GM19328 (cell line): ENCODE measurements at regions not wholly inside any gene's neighbourhood (a gene's known extent, or its start where the extent isn't known, plus 50 kb on each side); places are given as distances from the start of the nearest gene placed in this dataset.

Source experiments
- ATAC-seq: cut with Tn5 transposase; IDR thresholded peaks from one replicate; pipeline ENCODE4 v1.9.1; 2021; ENCODE audit warnings: mild to moderate bottlenecking, moderate library complexity; ENCODE audit not compliant: unreplicated experiment

DNA sequence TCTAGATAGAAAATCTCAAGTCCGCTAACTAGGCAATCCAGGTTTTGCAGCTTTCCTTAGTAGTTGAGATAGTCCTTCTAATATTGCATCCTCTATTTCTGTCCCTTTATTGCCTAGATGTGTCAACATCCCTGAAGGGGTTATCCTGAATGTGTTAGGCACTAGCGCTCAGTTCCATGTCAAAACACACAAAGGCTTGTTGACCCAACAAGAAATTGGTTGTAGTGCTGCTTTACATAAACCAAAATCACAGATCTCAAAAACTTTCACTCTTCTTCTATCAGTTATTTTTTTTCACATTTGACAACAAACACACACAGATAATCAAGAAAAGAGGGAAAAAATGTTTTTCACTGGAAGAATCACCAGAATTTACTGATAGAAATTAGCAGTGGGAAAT, 51.4 kb upstream of the SOX2 start:
- ATAC-seq, result no peak

DNA sequence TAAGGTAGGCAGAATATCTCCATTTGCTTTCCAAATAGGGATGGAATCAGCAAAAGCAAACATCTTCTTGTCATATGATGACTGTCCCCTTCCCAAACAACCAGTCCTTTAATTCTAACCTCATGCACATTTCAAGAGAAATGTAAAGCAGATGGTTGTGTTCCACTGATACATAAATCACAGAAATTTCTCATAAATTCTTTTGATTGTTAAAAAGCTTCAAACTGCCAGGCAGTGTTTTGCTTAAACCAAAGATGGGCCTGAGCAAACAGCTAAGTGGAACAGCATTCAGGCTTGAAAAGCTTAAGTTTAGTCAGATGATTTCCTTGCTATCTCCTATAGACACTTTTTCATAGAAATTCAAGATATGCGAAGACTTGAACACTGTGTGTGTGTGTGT, 74.3 kb upstream of the SOX2 start:
- no peak for ATAC-seq

DNA sequence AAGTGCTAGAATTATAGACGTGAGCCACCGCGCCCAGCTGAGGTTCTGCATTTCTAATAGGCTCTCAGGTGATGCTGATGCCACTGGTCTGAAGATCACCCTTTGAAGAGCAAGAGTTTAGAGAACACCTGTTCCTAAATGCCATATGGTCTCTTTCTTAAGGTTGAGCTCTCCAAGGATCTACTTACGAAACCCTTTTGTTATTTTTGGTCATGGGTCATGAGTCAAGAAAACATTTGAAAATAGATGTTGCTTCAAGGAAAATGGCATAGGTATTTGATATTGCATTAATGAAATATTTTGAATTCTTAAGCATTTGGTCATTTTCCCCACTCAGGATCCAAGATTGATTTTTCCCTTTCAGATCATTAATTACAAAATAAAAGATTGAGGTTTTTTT, 74.7 kb upstream of the SOX2 start:
- ATAC-seq, result no peak

DNA sequence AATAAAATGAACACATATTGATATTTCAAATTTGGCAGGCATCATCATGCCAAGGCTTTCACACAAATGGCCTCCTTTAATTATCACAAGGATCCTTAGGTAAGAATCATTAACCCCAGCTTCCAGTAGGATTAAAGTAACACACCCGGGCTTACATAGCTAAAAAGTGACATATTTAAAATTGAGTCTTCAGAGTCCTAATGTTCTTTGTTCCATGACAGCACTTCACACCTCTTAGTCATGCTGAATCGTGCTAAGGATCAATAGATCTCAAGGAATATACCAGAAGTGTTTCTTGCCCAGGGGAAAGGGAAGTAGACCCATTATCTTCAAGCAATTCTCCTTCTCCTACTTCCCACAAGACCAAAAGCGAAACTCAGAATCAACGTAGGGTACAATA, 76.6 kb upstream of the SOX2 start:
- no peak for ATAC-seq

DNA sequence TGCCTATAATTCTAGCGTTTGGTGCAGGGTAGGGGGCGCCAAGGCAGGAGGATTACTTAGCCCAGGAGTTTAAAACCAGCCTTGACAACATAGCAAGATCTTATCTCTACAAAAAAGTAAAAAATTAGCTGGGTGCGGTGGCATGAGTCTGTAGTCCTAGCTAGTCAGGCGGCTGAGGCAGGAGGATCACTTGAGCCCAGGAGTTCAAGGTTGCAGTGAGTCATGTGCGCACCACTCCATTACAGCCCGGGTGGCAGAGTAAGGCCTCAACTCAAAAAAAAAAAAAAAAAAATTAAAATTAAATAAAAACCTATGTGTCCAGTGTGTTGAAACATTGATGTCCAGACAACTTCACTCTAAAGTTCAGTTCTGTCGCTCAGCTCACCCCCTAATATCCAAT, 78.2 kb upstream of the SOX2 start:
- no peak for ATAC-seq

DNA sequence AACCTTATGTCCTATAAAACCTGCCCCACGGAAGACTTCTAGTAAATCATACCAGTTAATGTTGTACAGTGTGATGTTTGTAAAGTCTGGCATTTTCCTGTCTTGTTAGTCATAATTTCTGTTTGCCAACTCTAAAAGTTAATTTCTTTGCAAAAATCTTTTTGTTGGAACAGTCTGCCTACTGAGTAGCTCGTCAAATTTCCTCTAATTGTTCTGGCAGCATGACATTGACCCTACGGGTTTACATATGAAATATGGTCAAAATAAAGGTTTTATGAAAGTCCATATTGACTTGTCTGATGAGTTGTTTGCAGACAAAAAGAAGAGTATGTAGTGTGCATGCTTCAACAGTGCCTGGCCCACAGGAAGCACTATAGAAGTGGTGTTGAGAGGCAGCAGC, 79.8 kb upstream of the SOX2 start:
- ATAC-seq, result no peak

DNA sequence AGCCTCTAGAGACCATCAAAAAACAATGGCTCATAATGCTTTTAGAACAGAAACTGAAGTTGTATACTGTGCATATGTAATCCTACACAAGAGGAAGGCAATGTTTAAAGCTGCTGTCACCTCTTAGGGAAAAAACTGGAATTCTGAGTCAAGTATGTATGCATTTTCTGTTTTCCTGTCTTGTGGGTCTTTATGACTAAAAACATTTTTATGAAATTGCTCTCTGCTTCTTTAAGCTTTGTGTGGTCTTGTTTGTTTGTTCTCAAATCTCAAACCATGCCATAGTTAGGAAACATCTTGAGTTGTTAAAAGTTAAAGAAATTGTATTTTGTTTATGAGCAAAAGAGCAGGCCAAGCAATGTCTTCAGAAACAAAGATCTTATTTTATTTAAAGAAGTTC, 80.9 kb upstream of the SOX2 start:
- no peak for ATAC-seq

DNA sequence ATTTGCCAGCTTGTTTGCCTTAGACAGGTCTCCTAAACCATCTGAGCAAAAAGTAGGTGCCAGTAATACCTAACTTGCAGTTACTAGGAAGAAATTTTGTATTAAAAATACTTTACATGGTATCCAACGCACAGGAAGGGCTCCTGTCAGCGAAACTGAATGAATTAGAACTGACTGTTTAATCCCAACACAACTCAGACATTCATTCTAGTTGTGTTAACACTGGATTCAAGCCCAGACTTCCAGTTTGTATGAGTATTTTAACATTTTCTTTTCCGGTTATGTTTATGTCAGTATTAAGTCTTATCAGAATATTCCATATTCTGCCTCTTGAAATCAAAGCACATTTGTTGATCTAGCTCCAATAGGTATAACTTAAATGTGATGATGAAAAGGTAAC, 82.0 kb upstream of the SOX2 start:
- ATAC-seq, result no peak

DNA sequence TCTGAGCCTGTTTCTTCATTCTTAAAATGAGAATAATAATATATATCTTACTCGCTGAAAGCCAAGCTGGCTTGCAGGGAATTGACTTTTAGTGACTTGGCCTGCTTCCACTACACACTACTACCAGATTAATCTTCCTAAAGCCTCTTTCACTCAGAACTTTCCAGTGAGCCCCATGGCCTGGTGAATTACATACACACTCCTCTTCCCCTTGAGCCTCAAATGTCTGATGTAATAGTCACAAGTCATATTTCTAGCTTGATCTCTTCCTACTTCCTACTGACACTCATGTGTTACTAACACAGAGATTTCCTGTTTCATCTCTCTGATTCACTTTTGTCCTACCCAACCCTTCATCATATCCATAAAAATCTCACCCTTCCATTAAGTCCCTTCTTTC, 82.7 kb upstream of the SOX2 start:
- no peak for ATAC-seq

DNA sequence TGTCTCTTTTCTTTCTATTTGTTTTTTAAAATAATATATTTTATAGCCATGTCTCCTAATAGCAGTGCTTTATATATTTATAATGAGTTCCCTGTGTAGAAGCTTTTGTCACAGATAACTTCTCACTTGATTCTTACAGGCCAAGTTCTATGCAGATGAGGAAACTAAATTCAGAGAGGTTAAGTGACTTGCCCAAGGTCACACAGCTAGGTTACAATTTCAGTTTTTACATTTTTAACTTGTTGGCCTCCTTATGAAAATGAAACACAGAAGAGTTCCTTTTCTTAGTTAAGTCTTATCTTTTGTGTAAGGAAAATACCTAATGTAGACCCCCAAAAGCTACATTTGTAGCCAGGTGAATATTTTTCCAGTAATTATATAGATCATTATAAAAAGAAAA, 83.3 kb upstream of the SOX2 start:
- ATAC-seq, result no peak

DNA sequence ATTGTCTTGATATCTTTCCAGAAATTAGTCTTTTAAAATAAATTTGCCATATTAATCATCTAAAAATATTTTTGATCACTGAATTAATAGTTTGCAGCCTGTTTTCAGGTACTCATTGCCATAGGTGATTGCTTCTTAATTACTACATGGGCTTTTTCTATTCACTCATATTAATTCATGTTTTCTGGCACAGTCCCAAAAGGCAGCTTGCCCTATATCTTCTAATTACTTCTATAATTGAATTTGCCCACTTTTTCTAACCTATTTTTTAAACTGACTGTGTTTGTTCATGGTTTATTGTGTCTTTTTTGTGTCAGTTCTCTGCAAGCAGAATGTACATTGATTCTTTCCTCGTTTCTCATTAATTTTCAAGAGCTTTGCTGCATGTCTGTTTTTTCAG, 85.7 kb upstream of the SOX2 start:
- ATAC-seq, result no peak

DNA sequence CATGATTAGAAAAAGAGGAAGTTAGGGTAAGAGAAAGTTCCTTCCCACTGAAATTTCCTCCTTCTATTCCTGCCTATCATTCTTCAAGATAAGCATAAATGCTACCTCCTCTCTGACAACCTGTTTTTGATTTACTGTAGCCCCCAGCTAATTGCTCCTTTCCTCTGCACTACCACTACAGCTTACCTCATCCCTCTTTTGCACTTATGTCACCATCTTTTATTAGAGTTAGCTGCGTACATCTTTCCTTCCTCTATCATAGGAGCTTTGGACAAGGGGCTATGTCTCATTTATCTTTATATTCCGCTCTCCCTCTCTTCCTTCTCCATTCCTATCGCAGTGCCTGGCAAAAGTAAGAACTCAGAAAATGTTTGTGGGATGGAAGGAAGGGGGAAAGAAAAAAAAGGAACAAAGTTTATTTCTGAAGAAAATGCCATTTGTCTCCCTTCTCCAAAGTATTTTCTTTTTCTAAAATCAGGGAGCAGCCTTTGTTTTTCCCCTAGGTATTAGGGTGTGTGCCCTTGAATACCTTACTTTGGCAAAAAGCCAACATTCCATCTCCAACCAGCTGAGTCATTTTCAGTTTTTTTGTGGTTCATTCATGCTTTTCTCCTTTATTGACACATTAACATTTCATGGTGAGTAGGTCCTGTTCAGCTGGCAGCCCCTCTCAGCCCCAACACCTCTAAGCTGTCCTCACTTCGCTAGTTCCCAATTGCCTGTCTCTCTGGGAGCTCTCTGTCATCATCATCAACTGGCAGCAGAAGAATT, 87.6 kb upstream of the SOX2 start:
- no peak for ATAC-seq

DNA sequence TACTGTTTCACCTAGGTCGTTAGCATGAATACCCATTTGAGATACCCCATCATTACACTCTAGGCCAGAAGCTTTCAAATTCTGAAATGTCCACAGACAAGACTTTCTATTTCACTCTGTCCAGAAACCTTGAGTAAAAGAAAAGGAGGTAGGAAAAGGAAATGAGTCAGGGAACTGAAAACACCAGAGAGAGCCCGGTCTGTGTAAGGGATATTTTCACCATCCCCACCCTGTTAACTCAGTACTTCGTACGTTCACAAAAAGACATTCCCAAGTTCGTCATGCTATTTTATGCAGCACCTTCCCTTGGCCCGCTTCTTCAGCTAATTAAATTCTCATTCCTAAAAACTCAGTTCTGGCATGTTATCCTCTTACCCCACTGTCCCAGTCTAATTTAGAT, 89.4 kb upstream of the SOX2 start:
- no peak for ATAC-seq

DNA sequence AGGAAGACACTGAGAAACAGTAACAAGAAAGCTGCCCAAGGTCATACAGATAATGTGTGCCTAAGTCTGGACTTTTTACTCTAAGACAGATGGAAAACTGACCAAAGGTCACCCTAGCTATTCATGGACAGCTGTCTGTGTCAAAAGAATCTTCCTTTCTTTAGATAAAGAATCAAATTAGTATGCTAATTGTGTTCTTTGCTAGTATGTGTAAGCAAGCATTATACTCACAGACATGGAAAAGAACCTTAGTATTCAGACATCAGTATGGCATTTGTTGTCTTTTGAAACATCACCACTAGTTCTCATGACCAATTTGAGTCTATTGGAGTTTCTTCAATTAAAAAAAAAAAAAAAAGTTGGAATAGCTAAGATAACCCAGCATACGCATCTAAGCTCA, 91.8 kb upstream of the SOX2 start:
- ATAC-seq, result no peak

DNA sequence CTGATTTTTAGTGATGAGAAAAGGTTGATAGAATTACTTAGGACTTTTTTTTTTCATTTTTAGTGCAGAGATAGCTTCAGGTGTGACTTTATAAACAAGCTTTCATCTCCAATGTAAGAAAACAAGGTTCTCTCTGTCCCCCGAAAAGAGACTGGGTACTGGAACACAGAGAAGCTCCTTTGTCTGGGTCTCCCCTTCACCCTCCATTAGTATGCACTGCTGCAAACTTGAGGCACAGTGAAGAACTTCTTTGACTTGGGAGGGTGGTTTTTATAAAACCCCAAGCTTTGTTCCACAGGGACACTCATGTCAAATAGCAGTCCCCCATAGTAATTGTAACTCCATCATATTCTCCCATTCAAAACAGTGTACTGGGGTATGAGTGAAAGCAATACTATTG, 93.5 kb upstream of the SOX2 start:
- no peak for ATAC-seq

DNA sequence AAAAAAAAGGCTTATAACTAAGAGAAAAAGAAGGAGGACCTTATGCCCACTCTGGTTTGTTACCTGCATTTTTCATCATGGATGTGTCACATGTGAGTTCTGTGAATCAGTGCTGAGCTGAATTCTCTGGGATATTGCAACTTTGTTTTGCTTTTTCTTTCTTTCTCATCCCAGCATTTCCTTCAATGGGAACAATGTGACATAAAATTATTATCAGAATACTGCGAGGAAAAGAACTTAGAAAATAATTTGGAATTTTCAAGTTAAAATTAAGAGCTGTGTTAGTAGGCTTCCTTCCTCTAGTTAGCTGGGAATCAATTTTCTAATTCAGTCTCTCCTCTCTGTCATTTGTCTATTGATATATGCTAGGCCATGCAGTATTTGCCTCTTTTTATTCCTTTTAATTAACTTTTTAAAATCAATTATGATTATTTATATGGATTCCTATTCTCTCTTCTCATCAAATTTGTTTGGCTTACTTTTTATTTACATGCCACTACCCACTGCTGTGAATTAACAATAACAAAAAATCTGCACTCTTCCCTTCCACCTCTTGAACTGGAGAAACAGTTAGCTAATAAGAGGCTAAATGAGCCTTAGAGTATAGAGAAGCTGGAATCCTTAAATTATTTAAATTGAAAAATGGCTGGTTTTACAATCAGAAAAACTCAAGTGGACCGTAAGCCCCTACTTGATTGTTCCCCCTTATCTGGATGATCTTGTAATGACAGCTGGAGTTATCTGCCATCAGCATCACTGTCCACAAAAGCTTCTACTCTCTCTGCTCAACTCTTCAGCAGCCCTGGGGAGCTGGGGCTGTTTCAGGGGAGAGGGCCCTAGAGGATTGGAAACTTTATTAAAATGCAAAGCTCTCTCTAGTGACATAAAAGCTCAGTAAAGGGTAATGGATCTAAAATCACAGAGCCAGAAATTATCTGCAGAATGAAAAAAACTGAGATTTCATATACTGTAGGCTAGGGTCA, 95.3 kb upstream of the SOX2 start:
- no peak for ATAC-seq

DNA sequence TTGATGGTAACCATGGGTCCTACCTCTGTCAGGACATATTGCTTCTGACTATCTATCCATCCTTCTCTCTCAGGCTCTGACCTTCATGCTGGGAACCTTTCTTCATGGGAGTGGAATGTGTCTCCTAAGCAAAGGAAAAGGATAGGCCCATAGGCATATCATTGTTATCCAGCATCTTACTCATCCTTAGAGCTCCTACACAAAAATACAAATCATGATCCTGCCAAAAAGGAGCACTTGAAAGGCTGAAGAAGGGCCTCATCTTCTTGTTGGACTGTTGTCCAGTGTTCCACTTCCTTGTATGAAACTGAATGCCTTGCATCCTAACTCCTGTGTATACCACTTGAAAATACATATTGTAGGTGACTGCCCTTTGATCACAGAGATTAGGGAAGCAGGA, 96.1 kb upstream of the SOX2 start:
- ATAC-seq, result no peak

DNA sequence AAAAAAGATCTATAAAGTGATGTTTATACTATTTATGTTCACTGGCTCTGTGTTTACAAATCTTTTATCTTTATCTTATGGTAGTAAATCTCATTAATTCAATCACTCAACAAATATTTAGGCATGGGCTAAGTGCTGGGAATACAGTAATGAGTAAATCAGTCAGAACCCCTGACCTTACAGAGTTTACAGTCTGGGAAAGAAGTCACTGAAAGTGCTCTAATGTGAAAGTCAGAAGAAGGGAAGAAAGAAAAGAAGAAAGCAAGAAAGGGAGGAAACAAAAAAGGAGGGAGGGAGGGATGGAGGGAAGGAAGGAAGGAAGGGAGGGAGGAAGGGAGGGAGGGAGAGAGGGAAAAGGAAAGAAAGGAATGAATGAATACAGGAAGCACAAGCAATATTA, 96.8 kb upstream of the SOX2 start:
- no peak for ATAC-seq

DNA sequence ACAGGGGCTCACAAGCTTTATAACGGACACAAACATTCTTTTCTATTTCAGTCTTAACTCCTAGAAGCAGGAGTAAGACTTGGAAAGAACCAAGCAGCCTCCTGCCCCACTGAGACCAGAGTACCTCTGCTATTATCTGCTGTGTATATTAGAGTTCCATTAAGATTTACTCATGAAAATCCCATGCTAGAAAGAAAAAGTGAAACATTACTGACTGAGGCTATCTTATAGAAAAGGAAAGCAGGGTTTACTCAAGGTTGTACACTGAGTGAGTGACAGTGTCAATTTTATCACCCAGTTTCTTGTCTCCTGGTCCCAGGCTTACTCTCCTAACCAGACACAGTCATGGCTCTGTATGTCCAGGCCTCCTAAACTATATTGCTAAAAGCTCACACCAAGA, 97.9 kb upstream of the SOX2 start:
- ATAC-seq, result no peak

DNA sequence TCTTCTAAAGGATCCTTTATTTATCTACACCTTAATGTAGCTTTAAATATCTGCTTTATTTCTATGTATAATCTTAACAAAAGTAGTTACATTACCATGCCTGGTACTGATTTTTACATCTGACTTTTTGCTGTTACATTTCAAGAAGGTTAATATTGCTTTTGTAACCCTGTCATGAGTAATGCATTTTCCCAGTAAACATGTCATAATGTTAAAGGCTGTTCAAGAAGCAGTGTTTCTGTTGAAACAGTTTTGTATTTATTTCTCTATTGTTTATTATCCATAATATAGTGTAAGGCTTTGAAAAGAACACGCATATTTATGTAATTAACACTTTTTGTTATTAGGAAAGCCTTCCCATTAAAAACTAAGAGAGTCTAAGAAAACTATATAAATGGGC, 98.5 kb upstream of the SOX2 start:
- ATAC-seq, result no peak

DNA sequence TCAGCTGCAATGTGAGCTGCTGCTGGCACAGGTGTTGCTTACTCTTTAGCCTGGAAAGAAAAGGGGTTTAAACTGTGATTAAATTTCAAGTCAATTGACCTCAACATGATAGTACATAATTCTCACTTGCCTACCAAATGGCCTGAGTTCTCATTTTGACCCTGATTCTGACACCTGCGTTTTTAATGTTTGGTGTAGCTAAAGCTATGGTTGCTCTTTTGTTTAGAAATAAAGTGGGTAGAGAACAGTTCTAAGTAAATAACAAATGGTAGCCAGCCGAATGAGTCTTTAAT, 100.8 kb upstream of the SOX2 start:
- no peak for ATAC-seq
